Suprapubic skin (tissue), 4 donors: ENCODE measurements at regions not wholly inside any gene's neighbourhood (a gene's known extent, or its start where the extent isn't known, plus 50 kb on each side); places are given as distances from the start of the nearest gene placed in this dataset.

Source experiments
- CTCF ChIP-seq, 2 donors: fragments of 200-600 bp in 1 of 2; fragments of 450-650 bp in 1 of 2; sonication (generic) in 1 of 2; IDR thresholded peaks; one replicate each; pipeline ENCODE4 v1.5.1; 2016 to 2019; ENCODE audit warnings: antibody characterized with exemption in 2 of 2, mild to moderate bottlenecking in 1 of 2, moderate library complexity in 1 of 2
- EP300 ChIP-seq: sonication (generic); formaldehyde crosslinking; IDR thresholded peaks from one replicate; pipeline ENCODE4 v1.6.1; 2017; ENCODE audit warnings: antibody characterized with exemption
- POLR2A ChIP-seq, 2 donors: fragments of 450-650 bp; IDR thresholded peaks; one replicate each; pipeline ENCODE4 v1.6.1; 2017; ENCODE audit warnings: antibody characterized with exemption in 2 of 2, mild to moderate bottlenecking in 2 of 2, moderate library complexity in 2 of 2
- POLR2AphosphoS5 ChIP-seq, 3 donors: sonication (generic); formaldehyde crosslinking; IDR thresholded peaks; one replicate each; pipeline ENCODE4 v1.6.1; 2017; ENCODE audit warnings: antibody characterized with exemption in 3 of 3

- no peak for TF ChIP-seq CTCF (IDR thresholded peaks at IDR 0.05)
- no peak for TF ChIP-seq POLR2AphosphoS5 (IDR thresholded peaks at IDR 0.05)
- no peak for TF ChIP-seq POLR2A (IDR thresholded peaks at IDR 0.05)
- no peak for TF ChIP-seq EP300
These were observed 55.9 kb upstream of the NAV3 start for GRCh38 chr12:77774761-77775160.
